ENCODE measurements at regions not wholly inside any gene's neighbourhood (a gene's known extent, or its start where the extent isn't known, plus 50 kb on each side); places are given as distances from the start of the nearest gene placed in this dataset.

GRCh38 chr3:107313711-107314110 is 63.5 kb upstream of the CCDC54 start:
- H3K36me3 Mint-ChIP-seq (ENCODE audit: low read depth): no peaks in the 10 kb centered on the region
- H3K27ac Mint-ChIP-seq: no peak overlapping the region
- TF ChIP-seq CREB1 (CRISPR knock-in tag; IDR thresholded peaks at IDR 0.05; ENCODE audit: low read depth) (no peak), NANOG (IDR thresholded peaks at IDR 0.05; ENCODE audit: borderline replicate concordance) (no peak), ZNF114 (CRISPR knock-in tag; IDR thresholded peaks at IDR 0.05) (no peak), EZH2 (IDR thresholded peaks at IDR 0.05; ENCODE audit: low read depth, unreplicated experiment) (no peak), ZNF331 (CRISPR knock-in tag; IDR thresholded peaks at IDR 0.05; ENCODE audit: low read depth) (no peak)
- TF ChIP-seq, protein P1, sequence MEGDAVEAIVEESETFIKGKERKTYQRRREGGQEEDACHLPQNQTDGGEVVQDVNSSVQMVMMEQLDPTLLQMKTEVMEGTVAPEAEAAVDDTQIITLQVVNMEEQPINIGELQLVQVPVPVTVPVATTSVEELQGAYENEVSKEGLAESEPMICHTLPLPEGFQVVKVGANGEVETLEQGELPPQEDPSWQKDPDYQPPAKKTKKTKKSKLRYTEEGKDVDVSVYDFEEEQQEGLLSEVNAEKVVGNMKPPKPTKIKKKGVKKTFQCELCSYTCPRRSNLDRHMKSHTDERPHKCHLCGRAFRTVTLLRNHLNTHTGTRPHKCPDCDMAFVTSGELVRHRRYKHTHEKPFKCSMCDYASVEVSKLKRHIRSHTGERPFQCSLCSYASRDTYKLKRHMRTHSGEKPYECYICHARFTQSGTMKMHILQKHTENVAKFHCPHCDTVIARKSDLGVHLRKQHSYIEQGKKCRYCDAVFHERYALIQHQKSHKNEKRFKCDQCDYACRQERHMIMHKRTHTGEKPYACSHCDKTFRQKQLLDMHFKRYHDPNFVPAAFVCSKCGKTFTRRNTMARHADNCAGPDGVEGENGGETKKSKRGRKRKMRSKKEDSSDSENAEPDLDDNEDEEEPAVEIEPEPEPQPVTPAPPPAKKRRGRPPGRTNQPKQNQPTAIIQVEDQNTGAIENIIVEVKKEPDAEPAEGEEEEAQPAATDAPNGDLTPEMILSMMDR (conservative IDR thresholded peaks at IDR 0.05; ENCODE audit: low read depth in 2 of 2): no peak
- ATAC-seq: no peak
- H3F3A ChIP-seq (replicated peaks; ENCODE audit: low read depth): no peaks in the 10 kb centered on the region
- H3K4me3 Mint-ChIP-seq: no peak overlapping the region
- no peaks in the 10 kb centered on the region for H3K79me2 ChIP-seq (replicated peaks; ENCODE audit: insufficient read depth)
- H3K4me1 ChIP-seq (ENCODE audit: insufficient read depth): no peaks in the 10 kb centered on the region; the same call in 1 of the 2 replicates
- H2AFZ ChIP-seq: no peak overlapping the region
- H3K4me2 ChIP-seq: no peak overlapping the region
- H3K27me3 ChIP-seq (ENCODE audit: insufficient read depth): no peaks in the 10 kb centered on the region
- peaks cover 4% of the 10 kb centered on the region for H3K4me1 Mint-ChIP-seq
- H3K36me3 ChIP-seq (ENCODE audit: insufficient read depth): no peaks in the 10 kb centered on the region
- DNase-seq (ENCODE audit: low spot score): no peak
- H3K9me2 ChIP-seq (ENCODE audit: insufficient read depth): peaks cover 14% of the 10 kb centered on the region; the same call in 1 of the 2 replicates
- H3K9me3 Mint-ChIP-seq: no peaks in the 10 kb centered on the region
- no peaks in the 10 kb centered on the region for H4K20me1 ChIP-seq (replicated peaks; ENCODE audit: insufficient read depth)
- H3K27ac ChIP-seq (ENCODE audit: low read depth): no peak overlapping the region
- no peaks in the 10 kb centered on the region for H3K27me3 Mint-ChIP-seq (ENCODE audit: insufficient read depth, low read depth, poor library complexity)
- H3K4me3 ChIP-seq: no peak overlapping the region

GRCh38 chr3:107315141-107315540 is 62.1 kb upstream of the CCDC54 start:
- no peaks in the 10 kb centered on the region for H3F3A ChIP-seq (replicated peaks; ENCODE audit: low read depth)
- Mint-ChIP-seq H3K36me3 (ENCODE audit: low read depth) (no peaks in the 10 kb centered on the region), H3K9me3 (no peaks in the 10 kb centered on the region), H3K4me3 (no peak overlapping the region), H3K27me3 (ENCODE audit: insufficient read depth, low read depth, poor library complexity) (no peaks in the 10 kb centered on the region), H3K4me1 (no peaks in the 10 kb centered on the region), H3K27ac (no peak overlapping the region)
- no peaks in the 10 kb centered on the region for H3K79me2 ChIP-seq (replicated peaks; ENCODE audit: insufficient read depth)
- no peaks in the 10 kb centered on the region for H3K36me3 ChIP-seq (ENCODE audit: insufficient read depth)
- no peaks in the 10 kb centered on the region for H3K4me1 ChIP-seq (ENCODE audit: insufficient read depth)
- DNase-seq (ENCODE audit: low spot score) (no peak), ATAC-seq (no peak)
- no peak overlapping the region for H3K27ac ChIP-seq (ENCODE audit: low read depth)
- no peak overlapping the region for H3K4me2 ChIP-seq
- no peaks in the 10 kb centered on the region for H3K27me3 ChIP-seq (ENCODE audit: insufficient read depth)
- no peak overlapping the region for H3K4me3 ChIP-seq
- no peak overlapping the region for H2AFZ ChIP-seq
- no peaks in the 10 kb centered on the region for H4K20me1 ChIP-seq (replicated peaks; ENCODE audit: insufficient read depth)
- peaks cover 14% of the 10 kb centered on the region; the same call in 1 of the 2 replicates for H3K9me2 ChIP-seq (ENCODE audit: insufficient read depth)
- TF ChIP-seq REST (IDR thresholded peaks at IDR 0.05; ENCODE audit: unreplicated experiment) (no peak), ZNF331 (CRISPR knock-in tag; IDR thresholded peaks at IDR 0.05; ENCODE audit: low read depth) (no peak), EZH2 (IDR thresholded peaks at IDR 0.05; ENCODE audit: low read depth, unreplicated experiment) (no peak), STAT1 (IDR thresholded peaks at IDR 0.05; ENCODE audit: unreplicated experiment) (no peak), EZH2phosphoT487 (IDR thresholded peaks at IDR 0.05; ENCODE audit: unreplicated experiment) (no peak), JUNB (IDR thresholded peaks at IDR 0.05; ENCODE audit: unreplicated experiment) (no peak), CREB1 (CRISPR knock-in tag; IDR thresholded peaks at IDR 0.05; ENCODE audit: low read depth) (no peak), ZNF462 (CRISPR knock-in tag; IDR thresholded peaks at IDR 0.05) (no peak)

Data from GM23338 (cell line).